K562 (cell line): ENCODE measurements at regions not wholly inside any gene's neighbourhood (a gene's known extent, or its start where the extent isn't known, plus 50 kb on each side); places are given as distances from the start of the nearest gene placed in this dataset.

ENCODE experiments used
- CC2D1A ChIP-seq: fragments of 450-650 bp; IDR thresholded peaks from 2 replicates; pipeline ENCODE4 v1.6.1; 2017; ENCODE audit warnings: mild to moderate bottlenecking
- CEBPB ChIP-seq: fragments of 450-650 bp; IDR thresholded peaks from 2 replicates; pipeline ENCODE4 v1.6.1; 2016; ENCODE audit warnings: missing genetic modification characterization, missing compliant biosample characterization
- CHD1 ChIP-seq: fragments of 200-600 bp; sonication (generic); IDR thresholded peaks from one replicate; pipeline ENCODE4 v1.6.1; 2012; ENCODE audit warnings: mild to moderate bottlenecking, moderate library complexity, low read length, inconsistent platforms
- EP300 ChIP-seq: IDR thresholded peaks from 2 replicates; pipeline ENCODE4 v1.6.1; 2012; ENCODE audit warnings: low read length, improper control_type of control experiment
- MTA2 ChIP-seq: fragments of 450-650 bp; IDR thresholded peaks from 2 replicates; pipeline ENCODE4 v1.6.1; 2016; ENCODE audit warnings: low read depth
- SMARCB1 ChIP-seq: IDR thresholded peaks from 2 replicates; pipeline ENCODE4 v1.6.1; 2011; ENCODE audit warnings: improper control_type of control experiment, low read depth; ENCODE audit not compliant: insufficient read length
- ZC3H8 ChIP-seq: fragments of 450-650 bp; IDR thresholded peaks from 2 replicates; pipeline ENCODE4 v1.6.1; 2017
- TF ChIP-seq, protein P1 (sequence below): fragments of 150-350 bp; IDR thresholded peaks from 2 replicates; pipeline ENCODE4 v1.6.1; 2014; ENCODE audit warnings: low read depth, mild to moderate bottlenecking, low read length, borderline replicate concordance

- no peak for TF ChIP-seq CC2D1A
- no peak for TF ChIP-seq EP300
- TF ChIP-seq SMARCB1: no peak
- no peak for TF ChIP-seq CHD1
- TF ChIP-seq CEBPB (tag): no peak
- TF ChIP-seq, protein P1, sequence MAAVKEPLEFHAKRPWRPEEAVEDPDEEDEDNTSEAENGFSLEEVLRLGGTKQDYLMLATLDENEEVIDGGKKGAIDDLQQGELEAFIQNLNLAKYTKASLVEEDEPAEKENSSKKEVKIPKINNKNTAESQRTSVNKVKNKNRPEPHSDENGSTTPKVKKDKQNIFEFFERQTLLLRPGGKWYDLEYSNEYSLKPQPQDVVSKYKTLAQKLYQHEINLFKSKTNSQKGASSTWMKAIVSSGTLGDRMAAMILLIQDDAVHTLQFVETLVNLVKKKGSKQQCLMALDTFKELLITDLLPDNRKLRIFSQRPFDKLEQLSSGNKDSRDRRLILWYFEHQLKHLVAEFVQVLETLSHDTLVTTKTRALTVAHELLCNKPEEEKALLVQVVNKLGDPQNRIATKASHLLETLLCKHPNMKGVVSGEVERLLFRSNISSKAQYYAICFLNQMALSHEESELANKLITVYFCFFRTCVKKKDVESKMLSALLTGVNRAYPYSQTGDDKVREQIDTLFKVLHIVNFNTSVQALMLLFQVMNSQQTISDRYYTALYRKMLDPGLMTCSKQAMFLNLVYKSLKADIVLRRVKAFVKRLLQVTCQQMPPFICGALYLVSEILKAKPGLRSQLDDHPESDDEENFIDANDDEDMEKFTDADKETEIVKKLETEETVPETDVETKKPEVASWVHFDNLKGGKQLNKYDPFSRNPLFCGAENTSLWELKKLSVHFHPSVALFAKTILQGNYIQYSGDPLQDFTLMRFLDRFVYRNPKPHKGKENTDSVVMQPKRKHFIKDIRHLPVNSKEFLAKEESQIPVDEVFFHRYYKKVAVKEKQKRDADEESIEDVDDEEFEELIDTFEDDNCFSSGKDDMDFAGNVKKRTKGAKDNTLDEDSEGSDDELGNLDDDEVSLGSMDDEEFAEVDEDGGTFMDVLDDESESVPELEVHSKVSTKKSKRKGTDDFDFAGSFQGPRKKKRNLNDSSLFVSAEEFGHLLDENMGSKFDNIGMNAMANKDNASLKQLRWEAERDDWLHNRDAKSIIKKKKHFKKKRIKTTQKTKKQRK: no peak
- no peak for TF ChIP-seq ZC3H8
- no peak for TF ChIP-seq MTA2
Observed at GRCh38 chr4:146053891-146054290, 115.3 kb upstream of the ZNF827 start.
